HG02981 (cell line): ENCODE measurements at regions not wholly inside any gene's neighbourhood (a gene's known extent, or its start where the extent isn't known, plus 50 kb on each side); places are given as distances from the start of the nearest gene placed in this dataset.
"Not testable (repeated sequence)": the region's sequence is repeated elsewhere in the genome, so short reads cannot be mapped to it uniquely, and the experiment has no call there.

Experiments
- ATAC-seq: cut with Tn5 transposase; IDR thresholded peaks from one replicate; pipeline ENCODE4 v1.9.1; 2021; ENCODE audit warnings: mild to moderate bottlenecking, moderate library complexity; ENCODE audit not compliant: unreplicated experiment

- ATAC-seq = no peak
These were observed 173.0 kb upstream of the ADCY1 start for GRCh38 chr7:45401155-45401554.

GRCh38 chr7:45401851-45402250, 172.3 kb upstream of the ADCY1 start:
- no peak for ATAC-seq

GRCh38 chr7:45402480-45403218, 171.5 kb upstream of the ADCY1 start:
- no peak for ATAC-seq

- ATAC-seq = no peak
These were observed 169.5 kb upstream of the ADCY1 start for GRCh38 chr7:45404622-45405021.

- ATAC-seq = no peak
These were observed 166.3 kb upstream of the ADCY1 start for GRCh38 chr7:45407730-45408408.

GRCh38 chr7:45408409-45408737, 165.8 kb upstream of the ADCY1 start:
- no peak for ATAC-seq

GRCh38 chr7:45410893-45411292, 163.3 kb upstream of the ADCY1 start:
- ATAC-seq = no peak

GRCh38 chr7:45413419-45413818, 160.7 kb upstream of the ADCY1 start:
- ATAC-seq = no peak

- ATAC-seq = no peak
These were observed 159.9 kb upstream of the ADCY1 start for GRCh38 chr7:45414226-45414625.

- ATAC-seq = no peak
These were observed 158.9 kb upstream of the ADCY1 start for GRCh38 chr7:45415265-45415664.

GRCh38 chr7:45416846-45417245, 157.3 kb upstream of the ADCY1 start:
- no peak for ATAC-seq

- ATAC-seq = no peak
These were observed 156.9 kb upstream of the ADCY1 start for GRCh38 chr7:45417268-45417667.

- ATAC-seq = no peak
These were observed 156.4 kb upstream of the ADCY1 start for GRCh38 chr7:45417735-45418134.

GRCh38 chr7:45420843-45421495, 153.2 kb upstream of the ADCY1 start:
- ATAC-seq = no peak

GRCh38 chr7:45421806-45422205, 152.4 kb upstream of the ADCY1 start:
- no peak for ATAC-seq

GRCh38 chr7:45430397-45430796, 143.8 kb upstream of the ADCY1 start:
- ATAC-seq = no peak

GRCh38 chr7:45434167-45434784, 139.9 kb upstream of the ADCY1 start:
- ATAC-seq = no peak

- ATAC-seq = no peak
These were observed 139.0 kb upstream of the ADCY1 start for GRCh38 chr7:45435131-45435530.

GRCh38 chr7:45435846-45436245, 138.3 kb upstream of the ADCY1 start:
- no peak for ATAC-seq

- not testable (repeated sequence) for ATAC-seq
These were observed 133.4 kb upstream of the ADCY1 start for GRCh38 chr7:45440776-45441175.

- no peak for ATAC-seq
These were observed 130.9 kb upstream of the ADCY1 start for GRCh38 chr7:45443263-45443662.
